ENCODE measurements at regions not wholly inside any gene's neighbourhood (a gene's known extent, or its start where the extent isn't known, plus 50 kb on each side); places are given as distances from the start of the nearest gene placed in this dataset.

- H3K36me3 Mint-ChIP-seq (ENCODE audit: insufficient read depth) = no peaks in the 10 kb centered on the region
- peaks cover 23 to 26% of the 10 kb centered on the region in 2 donors for H3K27me3 Mint-ChIP-seq
- DNase-seq = no peak
- H3K9me3 Mint-ChIP-seq = no peaks in the 10 kb centered on the region
- peaks cover 0 to 2% of the 10 kb centered on the region in 2 donors for H3K4me1 Mint-ChIP-seq (ENCODE audit: low read depth in 2 of 2)
- no peak for ATAC-seq (replicated peaks)
- no peak overlapping the region for H3K4me3 Mint-ChIP-seq
- no peak overlapping the region for H3K27ac Mint-ChIP-seq
These were observed 239.7 kb downstream of the CTTN start for GRCh38 chr11:70637949-70638583.

GRCh38 chr11:70640408-70640807 lies 242.1 kb downstream of the CTTN start:
- Mint-ChIP-seq H3K36me3 (ENCODE audit: insufficient read depth) (no peaks in the 10 kb centered on the region), H3K27me3 (peaks cover 43 to 48% of the 10 kb centered on the region in 2 donors), H3K4me1 (ENCODE audit: low read depth in 2 of 2) (peaks cover 0 to 2% of the 10 kb centered on the region in 2 donors), H3K27ac (no peak overlapping the region), H3K9me3 (no peaks in the 10 kb centered on the region), H3K4me3 (no peak overlapping the region)
- DNase-seq = no peak
- ATAC-seq (replicated peaks) = no peak

GRCh38 chr11:70641369-70641768 lies 243.0 kb downstream of the CTTN start:
- Mint-ChIP-seq H3K4me1 (ENCODE audit: low read depth in 2 of 2) (peaks cover 0 to 2% of the 10 kb centered on the region in 2 donors), H3K27me3 (peaks cover 49 to 58% of the 10 kb centered on the region in 2 donors), H3K36me3 (ENCODE audit: insufficient read depth) (no peaks in the 10 kb centered on the region), H3K27ac (no peak overlapping the region), H3K9me3 (no peaks in the 10 kb centered on the region), H3K4me3 (no peak overlapping the region)
- ATAC-seq (replicated peaks) (no peak), DNase-seq (no peak)

GRCh38 chr11:70642266-70642665 lies 243.9 kb downstream of the CTTN start:
- ATAC-seq (replicated peaks) = no peak
- Mint-ChIP-seq H3K27ac (no peak overlapping the region), H3K4me3 (no peak overlapping the region), H3K4me1 (ENCODE audit: low read depth in 2 of 2) (peaks cover 0 to 2% of the 10 kb centered on the region in 2 donors), H3K9me3 (no peaks in the 10 kb centered on the region), H3K27me3 (peaks cover 56 to 67% of the 10 kb centered on the region in 2 donors), H3K36me3 (ENCODE audit: insufficient read depth) (no peaks in the 10 kb centered on the region)
- DNase-seq = no peak

GRCh38 chr11:70643642-70644041 lies 245.3 kb downstream of the CTTN start:
- Mint-ChIP-seq H3K27ac (no peak overlapping the region), H3K9me3 (no peaks in the 10 kb centered on the region), H3K36me3 (ENCODE audit: insufficient read depth) (no peaks in the 10 kb centered on the region), H3K4me3 (no peak overlapping the region), H3K27me3 (peaks cover 58 to 81% of the 10 kb centered on the region in 2 donors), H3K4me1 (ENCODE audit: low read depth in 2 of 2) (peaks cover 0 to 2% of the 10 kb centered on the region in 2 donors)
- DNase-seq (no peak), ATAC-seq (replicated peaks) (no peak)

- DNase-seq (no peak), ATAC-seq (replicated peaks) (no peak)
- H3K4me1 Mint-ChIP-seq (ENCODE audit: low read depth in 2 of 2) = peaks cover 0 to 2% of the 10 kb centered on the region in 2 donors
- no peaks in the 10 kb centered on the region for H3K9me3 Mint-ChIP-seq
- no peak overlapping the region for H3K27ac Mint-ChIP-seq
- H3K4me3 Mint-ChIP-seq = no peak overlapping the region
- H3K36me3 Mint-ChIP-seq (ENCODE audit: insufficient read depth) = no peaks in the 10 kb centered on the region
- peaks cover 56 to 78% of the 10 kb centered on the region in 2 donors for H3K27me3 Mint-ChIP-seq
These were observed 246.2 kb downstream of the CTTN start for GRCh38 chr11:70644343-70645060.

GRCh38 chr11:70645537-70645936 lies 247.2 kb downstream of the CTTN start:
- Mint-ChIP-seq H3K9me3 (no peaks in the 10 kb centered on the region), H3K27ac (no peak overlapping the region), H3K4me3 (no peak overlapping the region), H3K27me3 (peaks cover 46 to 68% of the 10 kb centered on the region in 2 donors), H3K4me1 (ENCODE audit: low read depth in 2 of 2) (peaks cover 0 to 2% of the 10 kb centered on the region in 2 donors), H3K36me3 (ENCODE audit: insufficient read depth) (no peaks in the 10 kb centered on the region)
- no peak for DNase-seq
- ATAC-seq (replicated peaks) = no peak

GRCh38 chr11:70646272-70647049 lies 248.1 kb downstream of the CTTN start:
- Mint-ChIP-seq H3K9me3 (no peaks in the 10 kb centered on the region), H3K4me1 (ENCODE audit: low read depth in 2 of 2) (peaks cover 0 to under 1% of the 10 kb centered on the region in 2 donors), H3K27me3 (peaks cover 37 to 58% of the 10 kb centered on the region in 2 donors), H3K36me3 (ENCODE audit: insufficient read depth) (no peaks in the 10 kb centered on the region), H3K27ac (no peak overlapping the region), H3K4me3 (no peak overlapping the region)
- no peak for ATAC-seq (replicated peaks)
- DNase-seq = no peak

- H3K4me1 Mint-ChIP-seq (ENCODE audit: low read depth in 2 of 2) = no peaks in the 10 kb centered on the region
- ATAC-seq (replicated peaks) (no peak), DNase-seq (no peak)
- peaks cover 35 to 55% of the 10 kb centered on the region in 2 donors for H3K27me3 Mint-ChIP-seq
- H3K4me3 Mint-ChIP-seq = no peak overlapping the region
- H3K36me3 Mint-ChIP-seq (ENCODE audit: insufficient read depth) = no peaks in the 10 kb centered on the region
- H3K27ac Mint-ChIP-seq = no peak overlapping the region
- no peaks in the 10 kb centered on the region for H3K9me3 Mint-ChIP-seq
These were observed 249.1 kb downstream of the CTTN start for GRCh38 chr11:70647188-70648166.

GRCh38 chr11:70650075-70650909 lies 252.0 kb downstream of the CTTN start:
- H3K4me1 Mint-ChIP-seq (ENCODE audit: low read depth in 2 of 2) = no peaks in the 10 kb centered on the region
- no peaks in the 10 kb centered on the region for H3K36me3 Mint-ChIP-seq (ENCODE audit: insufficient read depth)
- no peak overlapping the region for H3K27ac Mint-ChIP-seq
- DNase-seq (peak in 2 of 3 experiments; percentile 5 to 7), ATAC-seq (replicated peaks) (no peak)
- H3K9me3 Mint-ChIP-seq = no peaks in the 10 kb centered on the region
- H3K4me3 Mint-ChIP-seq = no peak overlapping the region
- peaks cover 16 to 34% of the 10 kb centered on the region in 2 donors for H3K27me3 Mint-ChIP-seq

- Mint-ChIP-seq H3K27ac (no peak overlapping the region), H3K27me3 (peaks cover 15 to 34% of the 10 kb centered on the region in 2 donors)
These were observed 252.7 kb downstream of the CTTN start for GRCh38 chr11:70651031-70651430.

GRCh38 chr11:70654016-70654415 lies 255.7 kb downstream of the CTTN start:
- Mint-ChIP-seq H3K27me3 (peaks cover 22 to 27% of the 10 kb centered on the region in 2 donors), H3K36me3 (ENCODE audit: insufficient read depth) (no peaks in the 10 kb centered on the region), H3K9me3 (no peaks in the 10 kb centered on the region), H3K4me1 (ENCODE audit: low read depth in 2 of 2) (peaks cover 0 to 3% of the 10 kb centered on the region in 2 donors), H3K27ac (no peak overlapping the region), H3K4me3 (no peak overlapping the region)
- ATAC-seq (replicated peaks) (no peak), DNase-seq (no peak)

More at GRCh38 chr11:70651031-70651430, 252.7 kb downstream of the CTTN start:
- Mint-ChIP-seq H3K4me1 (ENCODE audit: low read depth in 2 of 2) (no peaks in the 10 kb centered on the region), H3K36me3 (ENCODE audit: insufficient read depth) (no peaks in the 10 kb centered on the region), H3K9me3 (no peaks in the 10 kb centered on the region), H3K4me3 (no peak overlapping the region)
- ATAC-seq (replicated peaks) = no peak
- DNase-seq = no peak

Data from effector memory CD8-positive, alpha-beta T cell (primary cell).